T-helper 1 cell treated with Interleukin-12 subunit alpha and Interleukin-12 subunit beta and Interleukin-4 antibody, amounts not matched to agents 30 μg/mL and 1 μg/mL, for 36 hours (primary cell): ENCODE measurements at regions not wholly inside any gene's neighbourhood (a gene's known extent, or its start where the extent isn't known, plus 50 kb on each side); places are given as distances from the start of the nearest gene placed in this dataset.

Experiments used
- H3K27ac Mint-ChIP-seq: one replicate; pipeline ENCODE4 v1.8.0; 2021; ENCODE audit warnings: mild to moderate bottlenecking, mixed read lengths
- H3K27me3 Mint-ChIP-seq: one replicate; pipeline ENCODE4 v1.8.0; 2021; ENCODE audit warnings: low read depth, mixed read lengths
- H3K36me3 Mint-ChIP-seq: one replicate; pipeline ENCODE4 v1.8.0; 2021; ENCODE audit warnings: low read depth, mixed read lengths
- H3K4me1 Mint-ChIP-seq: one replicate; pipeline ENCODE4 v1.8.0; 2021; ENCODE audit warnings: low read depth, mixed read lengths
- H3K4me3 Mint-ChIP-seq: one replicate; pipeline ENCODE4 v1.8.0; 2021; ENCODE audit warnings: mild to moderate bottlenecking, moderate library complexity, mixed read lengths
- H3K9me3 Mint-ChIP-seq: one replicate; pipeline ENCODE4 v1.8.0; 2021; ENCODE audit warnings: mixed read lengths

DNA sequence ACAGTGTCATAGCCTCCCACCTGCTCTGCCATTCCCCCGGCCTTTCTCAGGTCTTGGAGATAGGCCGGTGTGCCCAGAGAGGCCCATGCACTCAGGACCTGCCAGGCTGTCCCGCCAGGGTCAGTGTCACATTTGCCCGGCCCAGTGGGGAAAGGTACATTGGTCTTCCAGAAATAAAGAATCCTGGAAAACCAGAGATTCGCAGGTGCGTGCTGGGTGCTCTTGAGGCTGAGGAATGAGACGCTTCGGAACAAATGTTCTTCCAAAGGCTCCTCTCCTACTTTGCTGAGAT lies 205.8 kb upstream of the RTL1 start:
- no peaks in the 10 kb centered on the region for H3K36me3 Mint-ChIP-seq
- no peak overlapping the region for H3K27ac Mint-ChIP-seq
- H3K9me3 Mint-ChIP-seq = no peaks in the 10 kb centered on the region
- no peaks in the 10 kb centered on the region for H3K27me3 Mint-ChIP-seq
- H3K4me1 Mint-ChIP-seq = no peaks in the 10 kb centered on the region
- no peak overlapping the region for H3K4me3 Mint-ChIP-seq

DNA sequence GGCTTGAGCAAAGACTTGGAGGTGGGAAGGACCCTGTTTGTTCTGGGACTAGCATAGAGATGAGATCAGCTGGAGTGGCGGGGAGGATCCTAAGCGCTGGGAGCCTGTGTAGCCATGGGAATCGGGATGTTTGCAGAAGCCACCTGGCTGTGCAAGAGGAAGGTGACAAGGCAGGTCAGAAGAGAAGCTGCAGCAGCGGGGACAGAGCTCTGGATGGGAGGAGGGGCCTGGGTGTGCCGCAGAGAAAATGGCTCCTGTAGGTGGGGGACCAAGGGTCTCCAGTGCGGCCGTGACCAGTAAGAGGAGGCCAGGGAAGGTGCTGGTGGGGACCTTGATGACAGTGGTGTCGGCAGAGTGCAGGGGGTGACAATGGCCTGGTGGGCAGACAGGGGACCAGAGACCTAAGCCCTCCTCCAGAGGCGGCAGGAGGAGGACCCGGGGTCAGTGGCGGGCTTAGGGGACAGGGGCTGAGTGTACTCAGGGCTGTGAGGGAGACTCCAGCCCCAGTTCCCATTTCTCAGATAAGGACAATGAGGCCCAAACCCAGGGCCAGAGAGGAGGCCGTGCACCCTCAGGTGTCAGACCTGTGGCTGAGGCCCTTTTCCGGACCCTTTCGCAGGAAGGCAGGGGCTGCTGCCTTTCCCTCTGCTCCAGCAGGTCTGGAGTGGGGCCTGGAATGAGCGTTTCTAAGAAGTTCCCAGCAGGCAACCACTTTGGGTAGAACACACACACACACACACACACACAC lies 206.6 kb upstream of the RTL1 start:
- Mint-ChIP-seq H3K9me3 (no peaks in the 10 kb centered on the region), H3K36me3 (no peaks in the 10 kb centered on the region), H3K27me3 (no peaks in the 10 kb centered on the region), H3K27ac (no peak overlapping the region), H3K4me3 (no peak overlapping the region), H3K4me1 (no peaks in the 10 kb centered on the region)

DNA sequence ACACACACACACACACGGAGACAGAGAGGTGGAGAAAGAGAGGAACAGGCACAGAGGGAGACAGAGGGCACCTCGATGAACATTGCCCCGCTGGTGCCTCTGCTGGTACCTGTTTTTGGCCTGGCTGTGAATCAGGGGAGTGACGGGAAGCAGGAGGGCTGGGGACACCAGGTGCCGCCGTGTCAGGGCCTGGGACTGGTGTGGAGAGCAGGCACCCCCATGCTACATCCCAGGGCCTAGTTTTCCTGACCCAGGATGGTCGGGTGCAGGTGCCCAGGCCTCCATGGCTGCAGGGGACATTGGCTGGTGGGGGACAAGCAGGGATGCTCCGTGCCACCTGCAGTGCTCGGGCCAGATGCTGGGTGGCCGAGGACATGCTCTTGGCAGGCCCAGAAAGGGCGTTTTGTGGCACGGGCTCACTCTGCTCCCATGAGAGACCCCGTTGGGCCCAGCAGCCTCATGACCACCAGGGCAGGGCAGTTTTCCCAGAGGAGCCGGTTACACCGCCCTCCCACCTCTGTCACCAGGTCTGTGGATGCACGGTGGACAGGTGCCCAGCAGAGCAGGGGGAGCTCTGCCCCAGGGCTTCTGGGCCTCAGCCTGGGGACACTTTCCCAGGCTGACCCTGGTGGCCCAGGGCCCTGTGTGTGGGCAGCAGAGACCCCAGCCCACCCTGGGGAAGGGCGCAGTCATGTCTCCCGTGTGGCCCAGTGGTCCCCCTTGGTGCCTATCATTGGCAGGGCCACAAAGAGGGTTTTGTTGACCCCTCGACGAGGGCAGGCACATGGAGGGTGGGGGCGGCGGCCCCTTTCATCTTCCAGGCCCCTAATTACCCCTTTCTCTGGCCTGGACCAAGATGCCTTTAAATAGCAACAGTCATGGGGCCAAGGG lies 207.5 kb upstream of the RTL1 start:
- Mint-ChIP-seq H3K27me3 (no peaks in the 10 kb centered on the region), H3K4me3 (no peak overlapping the region), H3K36me3 (no peaks in the 10 kb centered on the region), H3K4me1 (no peaks in the 10 kb centered on the region), H3K27ac (no peak overlapping the region), H3K9me3 (no peaks in the 10 kb centered on the region)

DNA sequence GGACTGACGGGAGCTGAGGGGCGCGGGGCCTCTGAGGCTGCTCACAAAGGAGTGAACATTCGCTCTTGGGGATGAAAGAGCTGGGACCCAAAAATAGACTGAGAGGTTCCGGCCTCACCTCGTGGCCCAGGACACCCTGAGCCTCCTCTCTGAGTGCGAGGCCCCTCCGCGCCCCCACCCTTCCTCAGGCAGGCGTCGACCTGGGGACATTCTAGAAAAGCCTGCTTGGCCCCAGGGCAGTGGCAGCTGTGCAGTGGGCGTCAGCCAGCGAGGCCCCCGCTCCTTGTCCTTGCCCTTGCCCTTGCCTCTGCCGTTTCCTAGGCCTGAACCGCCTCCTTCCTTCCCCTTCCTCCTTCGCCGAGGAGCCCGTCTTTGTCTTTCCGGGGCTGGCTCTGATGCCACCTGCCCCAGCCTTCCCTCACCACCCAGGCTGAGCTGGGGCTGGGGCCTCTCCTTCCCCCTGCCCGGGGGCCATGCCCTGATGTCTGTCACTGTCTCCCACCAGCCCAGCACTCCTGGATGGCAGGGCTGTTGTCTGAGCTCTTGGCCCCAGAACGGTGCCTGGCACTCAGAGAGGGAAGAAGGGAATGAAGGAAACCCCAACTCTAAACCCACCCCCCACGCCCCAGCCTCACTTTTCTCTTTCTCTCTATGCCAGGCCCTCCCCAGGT lies 208.2 kb upstream of the RTL1 start:
- Mint-ChIP-seq H3K27me3 (no peaks in the 10 kb centered on the region), H3K36me3 (no peaks in the 10 kb centered on the region), H3K4me3 (no peak overlapping the region), H3K4me1 (no peaks in the 10 kb centered on the region), H3K9me3 (no peaks in the 10 kb centered on the region), H3K27ac (no peak overlapping the region)

DNA sequence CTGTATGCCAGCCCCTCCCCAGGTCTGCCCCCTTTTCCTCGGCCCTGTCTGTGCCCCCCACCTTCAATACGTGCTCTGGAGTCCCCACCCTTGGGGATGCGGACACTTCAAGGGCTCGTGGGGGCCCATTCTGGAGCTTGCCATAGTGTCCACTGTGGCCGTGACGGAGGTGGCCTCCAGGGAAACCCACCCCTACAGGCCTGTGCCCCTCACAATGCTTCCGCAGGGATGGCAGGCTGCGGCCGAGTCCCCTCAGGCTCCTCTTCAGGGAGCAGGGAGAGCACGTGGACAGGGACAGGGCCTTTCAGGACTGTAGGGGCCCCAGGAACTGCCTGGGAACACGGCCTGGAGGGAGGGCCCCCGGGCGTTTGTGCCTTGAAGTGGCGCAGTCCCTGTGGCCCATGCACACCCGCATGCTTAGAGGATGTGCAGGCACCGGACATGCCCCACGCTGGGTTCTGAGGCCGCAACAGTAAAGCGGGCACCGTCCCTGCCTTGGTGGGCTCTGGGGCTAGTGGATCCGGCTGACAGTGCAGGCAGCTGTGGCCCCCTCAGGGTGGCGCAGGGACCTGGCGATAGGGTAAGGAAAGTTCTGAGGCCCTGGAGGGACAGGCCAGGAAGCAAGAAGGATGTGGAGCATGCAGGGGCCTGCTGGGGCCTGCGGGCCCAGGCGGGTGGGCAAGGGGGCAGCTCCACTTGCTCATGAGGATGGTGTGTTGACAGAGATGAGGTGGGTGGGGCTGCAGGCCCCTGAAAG lies 209.0 kb upstream of the RTL1 start:
- Mint-ChIP-seq H3K27ac (no peak overlapping the region), H3K4me3 (no peak overlapping the region), H3K9me3 (no peaks in the 10 kb centered on the region), H3K36me3 (no peaks in the 10 kb centered on the region), H3K4me1 (no peaks in the 10 kb centered on the region), H3K27me3 (no peaks in the 10 kb centered on the region)

DNA sequence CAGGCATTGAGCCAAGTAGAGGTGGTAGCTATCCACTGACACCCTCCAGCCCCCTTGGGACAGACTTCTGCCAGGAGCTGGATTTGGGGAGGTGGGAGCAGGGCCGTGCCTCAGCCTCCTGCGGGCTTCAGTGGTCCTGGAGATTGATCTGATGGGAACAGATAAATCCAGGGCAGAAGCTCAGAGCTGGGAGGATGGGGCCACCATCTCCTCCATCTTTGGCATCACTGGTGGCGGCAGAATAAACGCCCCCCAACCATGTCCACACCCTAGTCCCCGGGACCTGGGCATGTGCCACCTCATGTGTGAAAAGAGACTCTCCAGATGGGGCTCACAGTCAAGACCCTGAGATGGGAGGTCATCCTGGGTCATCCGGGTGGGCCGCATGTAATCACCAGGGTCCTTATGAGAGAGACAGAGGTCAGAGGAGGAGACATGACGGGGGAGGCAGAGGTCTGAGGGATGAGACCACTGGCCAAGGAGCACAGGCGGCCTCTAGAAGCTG lies 209.6 kb upstream of the RTL1 start:
- no peak overlapping the region for H3K4me3 Mint-ChIP-seq
- H3K36me3 Mint-ChIP-seq = no peaks in the 10 kb centered on the region
- H3K4me1 Mint-ChIP-seq = no peaks in the 10 kb centered on the region
- H3K9me3 Mint-ChIP-seq = no peaks in the 10 kb centered on the region
- no peak overlapping the region for H3K27ac Mint-ChIP-seq
- H3K27me3 Mint-ChIP-seq = no peaks in the 10 kb centered on the region

DNA sequence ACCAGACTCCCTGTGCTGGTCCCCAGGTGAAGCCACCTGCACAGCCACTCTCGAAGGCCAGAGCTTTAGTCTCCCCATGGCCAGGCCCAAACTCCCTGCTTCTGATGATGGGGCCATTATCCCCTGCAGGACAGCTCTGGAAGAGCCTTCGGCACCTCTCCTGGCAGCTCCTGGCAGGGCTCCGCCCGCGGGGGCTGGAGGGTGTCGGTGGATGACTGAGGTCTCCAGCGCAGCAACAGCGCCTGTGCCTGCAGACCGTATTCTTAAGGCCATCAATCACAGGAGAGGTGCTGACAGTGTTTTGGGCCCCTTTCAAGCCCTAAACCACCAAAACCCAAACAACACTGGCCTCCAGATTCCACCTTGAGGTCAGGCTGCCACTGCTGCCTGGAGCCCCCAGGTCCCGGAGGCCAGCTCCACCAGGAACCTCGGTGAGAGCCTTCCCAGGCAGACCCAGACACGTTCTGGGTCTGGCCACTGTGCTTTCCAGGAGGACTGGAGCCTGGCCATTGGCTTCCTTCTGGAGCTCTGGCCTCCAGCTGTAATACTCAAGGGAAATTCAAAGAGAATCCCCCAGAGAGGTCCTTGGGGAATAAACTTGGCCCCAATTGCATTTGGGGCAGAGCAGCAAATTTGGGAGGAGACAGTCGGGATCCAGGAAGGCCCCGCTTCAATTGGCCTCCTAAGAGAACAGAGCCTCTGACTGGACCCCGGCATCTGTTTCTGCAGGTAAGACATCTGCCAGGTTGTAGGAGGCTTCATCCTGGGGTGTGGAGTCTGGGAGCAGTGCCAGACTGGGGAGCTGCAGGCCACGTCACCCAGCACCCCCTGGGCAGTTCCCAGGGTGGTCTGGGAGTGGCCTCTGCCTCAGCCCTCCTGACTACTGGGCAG lies 210.6 kb upstream of the RTL1 start:
- Mint-ChIP-seq H3K27ac (no peak overlapping the region), H3K27me3 (peaks cover 7% of the 10 kb centered on the region), H3K36me3 (no peaks in the 10 kb centered on the region), H3K9me3 (no peaks in the 10 kb centered on the region), H3K4me1 (no peaks in the 10 kb centered on the region), H3K4me3 (no peak overlapping the region)

DNA sequence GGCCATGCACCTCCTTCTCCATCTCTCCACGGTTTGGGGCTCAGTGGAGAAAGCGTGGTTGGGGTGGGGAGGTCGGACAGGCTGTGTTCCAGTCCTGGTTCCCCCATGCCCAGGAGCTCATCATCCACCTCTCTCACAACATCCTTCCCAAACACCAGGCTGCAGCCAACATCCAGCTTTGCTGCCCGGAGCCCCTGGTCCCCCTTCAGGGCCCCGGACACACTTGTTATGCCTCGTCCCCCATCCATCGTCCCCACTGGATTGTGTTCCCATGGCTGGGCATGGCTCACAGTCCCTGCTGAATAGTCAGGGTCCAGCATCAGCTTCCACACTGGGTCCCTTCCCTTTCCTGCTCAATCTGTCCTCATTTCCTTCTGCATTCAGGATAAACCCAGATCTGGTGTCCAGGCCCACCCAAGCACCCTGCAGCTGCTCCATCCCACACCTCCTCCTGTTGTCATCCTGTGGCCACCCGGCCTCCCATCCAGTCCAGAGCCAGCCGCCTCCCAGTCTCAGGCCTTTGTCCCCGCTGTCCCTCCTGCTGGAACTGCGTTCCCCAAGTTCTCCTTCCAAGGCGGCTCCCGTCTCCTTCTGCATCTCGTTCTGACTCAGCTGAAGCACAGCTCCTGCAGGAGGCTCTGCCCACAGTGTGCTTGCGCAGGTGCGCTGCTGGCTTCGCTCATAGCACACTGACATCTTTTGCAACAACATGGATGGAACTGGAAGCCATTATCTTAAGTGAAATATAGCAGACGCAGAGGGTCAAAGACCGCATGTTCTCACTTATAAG lies 211.4 kb upstream of the RTL1 start:
- H3K9me3 Mint-ChIP-seq = no peaks in the 10 kb centered on the region
- H3K36me3 Mint-ChIP-seq = no peaks in the 10 kb centered on the region
- no peak overlapping the region for H3K27ac Mint-ChIP-seq
- H3K4me3 Mint-ChIP-seq = no peak overlapping the region
- no peaks in the 10 kb centered on the region for H3K4me1 Mint-ChIP-seq
- H3K27me3 Mint-ChIP-seq = peaks cover 11% of the 10 kb centered on the region

DNA sequence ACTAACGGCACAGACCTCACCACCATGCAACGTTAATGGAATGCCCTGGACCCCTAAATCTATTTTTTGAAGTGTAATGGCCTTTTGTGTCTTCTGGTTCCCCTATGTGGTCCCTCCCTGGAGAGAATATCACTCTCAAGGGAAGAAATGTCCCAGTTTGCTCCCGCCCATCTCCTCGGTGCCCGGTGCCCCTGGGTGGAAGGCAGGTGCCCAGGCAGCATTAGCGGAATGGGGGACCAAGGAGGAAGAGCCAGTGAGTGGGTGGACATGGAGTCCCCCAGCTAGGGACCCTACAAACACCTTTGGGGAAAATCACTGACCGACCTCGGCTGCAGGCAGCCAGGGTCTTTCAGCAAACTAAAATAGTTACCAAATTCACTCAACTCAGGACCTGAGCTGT lies 212.1 kb upstream of the RTL1 start:
- Mint-ChIP-seq H3K4me1 (peaks cover 5% of the 10 kb centered on the region), H3K27me3 (peaks cover 11% of the 10 kb centered on the region), H3K4me3 (no peak overlapping the region), H3K27ac (no peak overlapping the region), H3K36me3 (no peaks in the 10 kb centered on the region), H3K9me3 (no peaks in the 10 kb centered on the region)

DNA sequence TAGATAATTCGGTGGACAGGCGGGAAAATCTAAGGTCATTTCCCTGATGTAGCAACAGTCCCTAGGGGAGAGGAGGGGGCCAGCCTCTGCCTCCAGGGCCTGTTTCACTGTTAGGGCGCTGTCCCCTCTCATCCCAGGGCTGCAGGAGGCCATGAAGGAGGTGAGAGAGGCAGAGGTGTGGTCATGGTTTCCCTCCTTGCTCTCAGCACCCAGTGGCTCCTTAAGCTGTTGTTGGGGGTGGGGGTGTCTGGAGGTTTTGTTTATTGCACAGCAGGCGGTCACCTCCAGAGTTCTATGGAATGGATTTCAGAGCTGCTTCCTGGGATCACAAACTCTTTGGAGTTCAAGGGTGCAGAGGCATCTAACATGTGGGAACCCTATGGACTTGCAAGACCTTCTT lies 212.5 kb upstream of the RTL1 start:
- Mint-ChIP-seq H3K27me3 (peaks cover 11% of the 10 kb centered on the region), H3K4me1 (peaks cover 9% of the 10 kb centered on the region), H3K27ac (no peak overlapping the region), H3K36me3 (no peaks in the 10 kb centered on the region), H3K9me3 (no peaks in the 10 kb centered on the region), H3K4me3 (no peak overlapping the region)

DNA sequence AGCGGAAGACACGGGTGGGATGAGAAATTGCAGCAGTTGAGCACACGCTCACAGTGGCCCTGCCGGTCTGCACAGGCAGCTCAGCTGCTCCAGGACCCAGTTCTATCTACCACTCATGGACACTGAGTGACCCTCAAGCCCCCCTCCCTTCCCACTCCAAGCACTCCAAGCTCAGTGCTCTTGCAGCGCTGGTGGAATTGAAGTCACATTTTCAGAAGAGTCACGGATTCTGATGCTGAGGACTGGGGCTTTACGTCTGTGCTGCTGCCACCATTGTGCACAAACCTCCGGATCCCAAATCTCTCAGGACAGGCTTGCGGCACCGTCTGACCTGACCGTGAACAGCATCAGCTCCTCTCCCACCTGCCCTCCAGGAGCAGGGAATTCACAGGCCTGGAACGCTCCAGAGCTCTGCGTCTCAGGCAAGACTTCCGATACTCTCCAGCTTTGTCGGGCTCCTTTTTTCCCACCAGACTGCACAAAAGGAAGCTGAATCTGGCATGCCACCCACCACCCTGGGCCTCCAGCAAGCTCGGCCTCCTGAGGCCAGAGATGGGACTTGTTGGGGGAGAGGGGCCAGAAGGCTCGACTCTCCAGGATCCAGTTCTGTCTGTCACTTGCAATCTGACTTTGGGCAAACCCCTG lies 213.1 kb upstream of the RTL1 start:
- no peak overlapping the region for H3K4me3 Mint-ChIP-seq
- H3K9me3 Mint-ChIP-seq = no peaks in the 10 kb centered on the region
- H3K27me3 Mint-ChIP-seq = peaks cover 11% of the 10 kb centered on the region
- H3K4me1 Mint-ChIP-seq = peaks cover 9% of the 10 kb centered on the region
- H3K36me3 Mint-ChIP-seq = no peaks in the 10 kb centered on the region
- no peak overlapping the region for H3K27ac Mint-ChIP-seq

DNA sequence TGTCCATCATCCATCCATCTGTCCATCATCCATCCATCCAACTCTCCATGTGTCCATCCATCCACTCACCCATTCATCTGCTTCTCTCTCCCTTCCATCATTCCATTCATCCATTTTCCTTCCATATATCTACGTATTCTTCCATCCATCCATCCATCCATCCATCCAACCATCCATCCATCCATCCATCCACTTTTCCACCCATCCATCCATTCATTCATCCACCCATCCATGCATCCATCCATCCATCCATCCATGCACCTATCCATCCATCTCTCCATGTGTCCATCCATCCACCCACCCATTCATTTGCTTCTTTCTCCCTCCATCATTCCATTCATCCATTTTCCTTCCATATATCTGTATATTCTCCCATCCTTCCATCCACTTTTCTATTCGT lies 214.0 kb upstream of the RTL1 start:
- no peak overlapping the region for H3K4me3 Mint-ChIP-seq
- no peaks in the 10 kb centered on the region for H3K9me3 Mint-ChIP-seq
- H3K27ac Mint-ChIP-seq = no peak overlapping the region
- peaks cover 9% of the 10 kb centered on the region for H3K4me1 Mint-ChIP-seq
- peaks cover 11% of the 10 kb centered on the region for H3K27me3 Mint-ChIP-seq
- no peaks in the 10 kb centered on the region for H3K36me3 Mint-ChIP-seq

DNA sequence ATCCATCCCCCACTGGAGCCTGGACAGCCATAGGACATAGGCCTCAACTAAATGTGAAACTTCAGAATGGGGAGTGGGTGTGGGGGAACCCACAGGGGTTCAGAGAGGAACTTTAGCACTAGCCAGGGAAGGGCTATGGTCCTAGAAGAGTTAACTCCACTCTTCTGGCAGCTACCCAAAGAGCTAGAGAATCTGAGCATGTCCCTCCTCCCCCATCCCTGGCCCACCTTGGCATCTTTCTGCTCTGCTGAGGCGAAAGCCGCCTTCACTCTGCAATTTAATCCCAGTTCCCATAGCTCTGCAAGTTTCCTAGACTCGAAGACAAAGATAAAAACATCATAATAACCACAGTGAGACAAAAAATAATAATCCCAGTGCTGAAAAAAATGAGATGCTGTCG lies 214.7 kb upstream of the RTL1 start:
- no peak overlapping the region for H3K27ac Mint-ChIP-seq
- H3K27me3 Mint-ChIP-seq = peaks cover 11% of the 10 kb centered on the region
- peaks cover 9% of the 10 kb centered on the region for H3K4me1 Mint-ChIP-seq
- H3K4me3 Mint-ChIP-seq = no peak overlapping the region
- no peaks in the 10 kb centered on the region for H3K36me3 Mint-ChIP-seq
- no peaks in the 10 kb centered on the region for H3K9me3 Mint-ChIP-seq
